HEK293 (cell line): ENCODE measurements at regions not wholly inside any gene's neighbourhood (a gene's known extent, or its start where the extent isn't known, plus 50 kb on each side); places are given as distances from the start of the nearest gene placed in this dataset.
"Not testable (repeated sequence)": the region's sequence is repeated elsewhere in the genome, so short reads cannot be mapped to it uniquely, and the experiment has no call there.

Experiments used
- TCF7L2 ChIP-seq: IDR thresholded peaks from 2 replicates; pipeline ENCODE4 v1.6.1; 2011; ENCODE audit warnings: low read depth, mild to moderate bottlenecking, inconsistent platforms, low read length, moderate library complexity, borderline replicate concordance
- ZNF2 ChIP-seq: fragments of 450-650 bp; formaldehyde crosslinking; IDR thresholded peaks from 2 replicates; pipeline ENCODE4 v1.5.1; 2016; ENCODE audit warnings: missing biosample characterization, missing genetic modification characterization
- ZNF433 ChIP-seq: fragments of 450-650 bp; formaldehyde crosslinking; IDR thresholded peaks from 2 replicates; pipeline ENCODE4 v1.5.1; 2016; ENCODE audit warnings: missing biosample characterization, missing genetic modification characterization, low read depth
- ZNF639 ChIP-seq: fragments of 450-650 bp; formaldehyde crosslinking; IDR thresholded peaks from 2 replicates; pipeline ENCODE4 v1.5.1; 2016; ENCODE audit warnings: missing biosample characterization, missing genetic modification characterization
- TF ChIP-seq, protein P1 (sequence below): fragments of 450-650 bp; formaldehyde crosslinking; IDR thresholded peaks from 2 replicates; pipeline ENCODE4 v1.5.1; 2016; ENCODE audit warnings: missing biosample characterization, missing genetic modification characterization

DNA sequence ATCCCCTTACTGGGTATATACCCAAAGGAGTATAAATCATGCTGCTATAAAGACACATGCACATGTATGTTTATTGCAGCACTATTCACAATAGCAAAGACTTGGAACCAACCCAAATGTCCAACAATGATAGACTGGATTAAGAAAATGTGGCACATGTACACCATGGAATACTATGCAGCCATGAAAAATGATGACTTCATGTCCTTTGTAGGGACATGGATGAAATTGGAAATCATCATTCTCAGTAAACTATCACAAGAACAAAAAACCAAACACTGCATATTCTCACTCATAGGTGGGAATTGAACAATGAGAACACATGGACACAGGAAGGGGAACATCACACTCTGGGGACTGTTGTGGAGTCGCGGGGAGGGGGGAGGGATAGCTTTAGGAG is 161.7 kb upstream of the PHACTR1 start:
- not testable (repeated sequence) for TF ChIP-seq TCF7L2; ZNF639; ZNF2 (tag by site-specific recombination); ZNF433 (tag by site-specific recombination)
- TF ChIP-seq, protein P1, sequence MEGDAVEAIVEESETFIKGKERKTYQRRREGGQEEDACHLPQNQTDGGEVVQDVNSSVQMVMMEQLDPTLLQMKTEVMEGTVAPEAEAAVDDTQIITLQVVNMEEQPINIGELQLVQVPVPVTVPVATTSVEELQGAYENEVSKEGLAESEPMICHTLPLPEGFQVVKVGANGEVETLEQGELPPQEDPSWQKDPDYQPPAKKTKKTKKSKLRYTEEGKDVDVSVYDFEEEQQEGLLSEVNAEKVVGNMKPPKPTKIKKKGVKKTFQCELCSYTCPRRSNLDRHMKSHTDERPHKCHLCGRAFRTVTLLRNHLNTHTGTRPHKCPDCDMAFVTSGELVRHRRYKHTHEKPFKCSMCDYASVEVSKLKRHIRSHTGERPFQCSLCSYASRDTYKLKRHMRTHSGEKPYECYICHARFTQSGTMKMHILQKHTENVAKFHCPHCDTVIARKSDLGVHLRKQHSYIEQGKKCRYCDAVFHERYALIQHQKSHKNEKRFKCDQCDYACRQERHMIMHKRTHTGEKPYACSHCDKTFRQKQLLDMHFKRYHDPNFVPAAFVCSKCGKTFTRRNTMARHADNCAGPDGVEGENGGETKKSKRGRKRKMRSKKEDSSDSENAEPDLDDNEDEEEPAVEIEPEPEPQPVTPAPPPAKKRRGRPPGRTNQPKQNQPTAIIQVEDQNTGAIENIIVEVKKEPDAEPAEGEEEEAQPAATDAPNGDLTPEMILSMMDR (tag by site-specific recombination) = not testable (repeated sequence)
